Spleen (tissue), 7 donors: ENCODE measurements at regions not wholly inside any gene's neighbourhood (a gene's known extent, or its start where the extent isn't known, plus 50 kb on each side); places are given as distances from the start of the nearest gene placed in this dataset.

Source experiments
- CTCF ChIP-seq, 11 experiments: fragments of 200-600 bp in 7 of 11; fragments of 450-650 bp in 4 of 11; sonication (generic) in 4 of 11; IDR thresholded peaks in 8 of 11; conservative IDR thresholded peaks in 3 of 11; 1 replicate in 7 of 11; 2 replicates in 4 of 11; pipeline versions ENCODE4 v1.4.0 to v1.8.0; 2016 to 2021; ENCODE audit warnings: antibody characterized with exemption in 11 of 11, inconsistent platforms in 4 of 11, mild to moderate bottlenecking in 1 of 11
- POLR2A ChIP-seq, 3 donors: fragments of 450-650 bp; IDR thresholded peaks; one replicate each; pipeline ENCODE4 v1.5.1; 2017; ENCODE audit warnings: antibody characterized with exemption in 3 of 3, mild to moderate bottlenecking in 1 of 3
- donor health status: DM: no; HTN: no; CAD: no; lungs with moderate emphysema.
- donor health status: DM: no; HTN: no; CAD: no.
- donor health status: DM: no; HTN: no; CAD: no.

- TF ChIP-seq CTCF (IDR thresholded peaks at IDR 0.05 in 8 of 11, conservative IDR thresholded peaks at IDR 0.05 in 3 of 11) (no peak), POLR2A (IDR thresholded peaks at IDR 0.05) (no peak)
Measured at GRCh38 chr1:73623946-73624345, 574.0 kb downstream of the LRRIQ3 start.
